ENCODE measurements at regions not wholly inside any gene's neighbourhood (a gene's known extent, or its start where the extent isn't known, plus 50 kb on each side); places are given as distances from the start of the nearest gene placed in this dataset.

DNA sequence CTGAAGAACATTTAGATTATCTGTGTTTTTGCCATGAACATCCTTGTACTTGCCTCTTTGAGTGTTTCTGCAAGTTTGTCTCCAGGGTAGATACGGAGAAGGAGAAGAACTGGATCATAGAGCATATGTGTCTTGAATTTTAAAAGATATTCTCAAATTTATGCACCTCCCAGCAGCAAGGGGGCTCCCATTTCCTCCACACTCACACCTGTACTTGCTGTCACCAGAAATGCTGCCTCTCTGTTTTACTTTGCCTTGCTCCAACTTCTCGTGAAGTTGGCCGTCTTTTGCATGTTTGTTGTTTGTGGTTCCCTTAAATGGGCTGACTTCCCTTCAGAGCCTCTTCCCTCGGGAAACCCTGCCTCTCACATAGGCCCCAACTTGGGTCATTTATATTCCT, 171.0 kb downstream of the TFAP2C start:
- CTCF ChIA-PET = interaction anchor here (0.7 kb wide), 1 partner anchor 186 kb away, joined by 3 read pairs; no protein-coding TSS in a partner anchor
- H3K4me3 Mint-ChIP-seq (ENCODE audit: unreplicated experiment) = no peak overlapping the region
- no TSS peak for BruUV-seq (replicated peaks)
- no peaks in the 10 kb centered on the region for H3K4me1 Mint-ChIP-seq (ENCODE audit: insufficient read depth, unreplicated experiment)
- H3K27ac Mint-ChIP-seq (ENCODE audit: low read depth, unreplicated experiment) = no peak overlapping the region
- peaks cover 15% of the 10 kb centered on the region for H3K9me3 Mint-ChIP-seq (ENCODE audit: unreplicated experiment)
- no peaks in the 10 kb centered on the region for H3K27me3 Mint-ChIP-seq (ENCODE audit: insufficient read depth, unreplicated experiment)
- DNase-seq (ENCODE audit: unreplicated experiment) = no peak
- no peaks in the 10 kb centered on the region for H3K36me3 Mint-ChIP-seq (ENCODE audit: insufficient read depth, unreplicated experiment)
- TF ChIP-seq, protein P1, sequence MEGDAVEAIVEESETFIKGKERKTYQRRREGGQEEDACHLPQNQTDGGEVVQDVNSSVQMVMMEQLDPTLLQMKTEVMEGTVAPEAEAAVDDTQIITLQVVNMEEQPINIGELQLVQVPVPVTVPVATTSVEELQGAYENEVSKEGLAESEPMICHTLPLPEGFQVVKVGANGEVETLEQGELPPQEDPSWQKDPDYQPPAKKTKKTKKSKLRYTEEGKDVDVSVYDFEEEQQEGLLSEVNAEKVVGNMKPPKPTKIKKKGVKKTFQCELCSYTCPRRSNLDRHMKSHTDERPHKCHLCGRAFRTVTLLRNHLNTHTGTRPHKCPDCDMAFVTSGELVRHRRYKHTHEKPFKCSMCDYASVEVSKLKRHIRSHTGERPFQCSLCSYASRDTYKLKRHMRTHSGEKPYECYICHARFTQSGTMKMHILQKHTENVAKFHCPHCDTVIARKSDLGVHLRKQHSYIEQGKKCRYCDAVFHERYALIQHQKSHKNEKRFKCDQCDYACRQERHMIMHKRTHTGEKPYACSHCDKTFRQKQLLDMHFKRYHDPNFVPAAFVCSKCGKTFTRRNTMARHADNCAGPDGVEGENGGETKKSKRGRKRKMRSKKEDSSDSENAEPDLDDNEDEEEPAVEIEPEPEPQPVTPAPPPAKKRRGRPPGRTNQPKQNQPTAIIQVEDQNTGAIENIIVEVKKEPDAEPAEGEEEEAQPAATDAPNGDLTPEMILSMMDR (IDR thresholded peaks at IDR 0.05; ENCODE audit: unreplicated experiment) = no peak
- intact Hi-C loops (cut with micrococcal nuclease) = no loop called here
- POLR2A ChIA-PET = interaction anchor here (0.6 kb wide), 1 partner anchor 62 kb away, joined by 4 read pairs; no protein-coding TSS in a partner anchor

GRCh38 chr20:56801971-56802755, 173.1 kb downstream of the TFAP2C start:
- TF ChIP-seq, protein P1 (IDR thresholded peaks at IDR 0.05; ENCODE audit: unreplicated experiment) = no peak
- CTCF ChIA-PET = interaction anchor here (0.7 to 1.1 kb wide), 3 partner anchors 9 to 167 kb away, joined by 3 to 4 read pairs (median 3); no protein-coding TSS in a partner anchor

GRCh38 chr20:56802805-56803204, 173.7 kb downstream of the TFAP2C start:
- Mint-ChIP-seq H3K27me3 (ENCODE audit: insufficient read depth, unreplicated experiment) (no peaks in the 10 kb centered on the region), H3K4me1 (ENCODE audit: insufficient read depth, unreplicated experiment) (no peaks in the 10 kb centered on the region), H3K4me3 (ENCODE audit: unreplicated experiment) (no peak overlapping the region), H3K9me3 (ENCODE audit: unreplicated experiment) (peaks cover 14% of the 10 kb centered on the region), H3K36me3 (ENCODE audit: insufficient read depth, unreplicated experiment) (no peaks in the 10 kb centered on the region), H3K27ac (ENCODE audit: low read depth, unreplicated experiment) (no peak overlapping the region)
- ChIA-PET CTCF (interaction anchor here (0.6 to 1.1 kb wide), 5 partner anchors 9 to 182 kb away, joined by 3 to 4 read pairs (median 3); no protein-coding TSS in a partner anchor), POLR2A (interaction anchor here (0.6 to 1.9 kb wide), 3 partner anchors 9 to 579 kb away, joined by 3 to 7 read pairs (median 6); no protein-coding TSS in a partner anchor)
- intact Hi-C loops (cut with micrococcal nuclease) = no loop called here
- no peak for DNase-seq (ENCODE audit: unreplicated experiment)
- no TSS peak for BruUV-seq (replicated peaks)
- TF ChIP-seq, protein P1 (IDR thresholded peaks at IDR 0.05; ENCODE audit: unreplicated experiment) = no peak

More at GRCh38 chr20:56801971-56802755, 173.1 kb downstream of the TFAP2C start:
- H3K4me1 Mint-ChIP-seq (ENCODE audit: insufficient read depth, unreplicated experiment) = no peaks in the 10 kb centered on the region
- H3K27me3 Mint-ChIP-seq (ENCODE audit: insufficient read depth, unreplicated experiment) = no peaks in the 10 kb centered on the region
- DNase-seq (ENCODE audit: unreplicated experiment) = no peak
- peaks cover 15% of the 10 kb centered on the region for H3K9me3 Mint-ChIP-seq (ENCODE audit: unreplicated experiment)
- intact Hi-C loops (cut with micrococcal nuclease) = no loop called here
- H3K4me3 Mint-ChIP-seq (ENCODE audit: unreplicated experiment) = no peak overlapping the region
- no peaks in the 10 kb centered on the region for H3K36me3 Mint-ChIP-seq (ENCODE audit: insufficient read depth, unreplicated experiment)
- no TSS peak for BruUV-seq (replicated peaks)
- H3K27ac Mint-ChIP-seq (ENCODE audit: low read depth, unreplicated experiment) = no peak overlapping the region
- POLR2A ChIA-PET = interaction anchor here (0.6 to 1.9 kb wide), 4 partner anchors 9 to 580 kb away, joined by 3 to 7 read pairs (median 4); no protein-coding TSS in a partner anchor

DNA sequence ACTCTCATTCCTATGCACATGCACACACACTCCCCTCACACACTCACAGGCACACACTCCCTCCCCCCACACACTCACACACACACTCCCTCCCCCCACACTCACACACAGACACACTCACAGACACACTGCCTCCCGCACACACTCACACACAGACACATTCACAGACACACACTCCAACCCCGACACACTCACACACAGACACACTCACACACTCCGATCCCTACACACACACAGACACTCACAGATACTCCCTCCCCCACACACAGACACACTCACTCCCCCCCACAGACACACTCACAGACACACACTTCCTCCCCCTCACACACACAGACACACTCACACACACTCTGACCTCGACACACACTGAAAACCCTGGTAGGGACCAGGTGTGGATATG, 176.2 kb downstream of the TFAP2C start:
- TF ChIP-seq, protein P1 (IDR thresholded peaks at IDR 0.05; ENCODE audit: unreplicated experiment) = no peak
- ChIA-PET CTCF (interaction anchor here (0.6 to 1.4 kb wide), 2 partner anchors 17 to 21 kb away, joined by 3 to 5 read pairs; no protein-coding TSS in a partner anchor), POLR2A (interaction anchor here (1.4 kb wide), 1 partner anchor 18 kb away, joined by 3 read pairs; no protein-coding TSS in a partner anchor)
- no TSS peak for BruUV-seq (replicated peaks)
- intact Hi-C loops (cut with micrococcal nuclease) = no loop called here
- no peak overlapping the region for H3K4me3 Mint-ChIP-seq (ENCODE audit: unreplicated experiment)
- no peaks in the 10 kb centered on the region for H3K36me3 Mint-ChIP-seq (ENCODE audit: insufficient read depth, unreplicated experiment)
- peaks cover 18% of the 10 kb centered on the region for H3K4me1 Mint-ChIP-seq (ENCODE audit: insufficient read depth, unreplicated experiment)
- no peak overlapping the region for H3K27ac Mint-ChIP-seq (ENCODE audit: low read depth, unreplicated experiment)
- no peak for DNase-seq (ENCODE audit: unreplicated experiment)
- no peaks in the 10 kb centered on the region for H3K27me3 Mint-ChIP-seq (ENCODE audit: insufficient read depth, unreplicated experiment)
- H3K9me3 Mint-ChIP-seq (ENCODE audit: unreplicated experiment) = no peaks in the 10 kb centered on the region
